Muscle layer of duodenum (tissue), 2 donors: ENCODE measurements at regions not wholly inside any gene's neighbourhood (a gene's known extent, or its start where the extent isn't known, plus 50 kb on each side); places are given as distances from the start of the nearest gene placed in this dataset.

Experiments
- H3K27ac ChIP-seq: one replicate; pipeline ENCODE4 v1.7.0; 2013; ENCODE audit warnings: mild to moderate bottlenecking, low read length
- H3K27me3 ChIP-seq: one replicate; pipeline ENCODE4 v1.7.0; 2013; ENCODE audit warnings: low read depth, mild to moderate bottlenecking, control low read depth, low read length
- H3K36me3 ChIP-seq, 2 donors: one replicate each; pipeline ENCODE4 v1.7.0; 2013; ENCODE audit warnings: low read length in 2 of 2, control low read depth in 1 of 2, mild to moderate bottlenecking in 1 of 2; ENCODE audit not compliant: insufficient read depth in 2 of 2, control insufficient read depth in 1 of 2
- H3K4me1 ChIP-seq, 2 donors: one replicate each; pipeline ENCODE4 v1.7.0; 2013; ENCODE audit warnings: low read length in 2 of 2, mild to moderate bottlenecking in 2 of 2, control low read depth in 1 of 2, moderate library complexity in 1 of 2; ENCODE audit not compliant: insufficient read depth in 2 of 2, control insufficient read depth in 1 of 2
- H3K4me3 ChIP-seq, 2 donors: one replicate each; pipeline ENCODE4 v1.7.0; 2013; ENCODE audit warnings: low read length in 2 of 2, low read depth in 1 of 2, mild to moderate bottlenecking in 1 of 2
- H3K9me3 ChIP-seq, 2 donors: one replicate each; pipeline ENCODE4 v1.7.0; 2013; ENCODE audit warnings: low read length in 2 of 2, control low read depth in 1 of 2, mild to moderate bottlenecking in 1 of 2; ENCODE audit not compliant: control insufficient read depth in 1 of 2
- donor health status: healthy.

- no peak overlapping the region for H3K27ac ChIP-seq
- H3K27me3 ChIP-seq, result no peaks in the 10 kb centered on the region
- H3K36me3 ChIP-seq, result no peaks in the 10 kb centered on the region
- H3K9me3 ChIP-seq, result no peaks in the 10 kb centered on the region
- no peaks in the 10 kb centered on the region for H3K4me1 ChIP-seq
- no peak overlapping the region for H3K4me3 ChIP-seq
Measured at GRCh38 chr3:102248981-102249705, 185.7 kb upstream of the ZPLD1 start.

GRCh38 chr3:102255736-102256135 lies 179.1 kb upstream of the ZPLD1 start:
- no peak overlapping the region for H3K4me3 ChIP-seq
- H3K27me3 ChIP-seq, result no peaks in the 10 kb centered on the region
- H3K27ac ChIP-seq, result no peak overlapping the region
- no peaks in the 10 kb centered on the region for H3K4me1 ChIP-seq
- no peaks in the 10 kb centered on the region for H3K36me3 ChIP-seq
- H3K9me3 ChIP-seq, result no peaks in the 10 kb centered on the region

- Histone ChIP-seq H3K27ac (no peak overlapping the region), H3K9me3 (no peaks in the 10 kb centered on the region), H3K4me1 (no peaks in the 10 kb centered on the region), H3K27me3 (no peaks in the 10 kb centered on the region), H3K4me3 (no peak overlapping the region), H3K36me3 (no peaks in the 10 kb centered on the region)
Measured at GRCh38 chr3:102258666-102259227, 176.1 kb upstream of the ZPLD1 start.

GRCh38 chr3:102259663-102260062 lies 175.2 kb upstream of the ZPLD1 start:
- Histone ChIP-seq H3K4me3 (no peak overlapping the region), H3K27me3 (no peaks in the 10 kb centered on the region), H3K4me1 (no peaks in the 10 kb centered on the region), H3K27ac (no peak overlapping the region), H3K36me3 (no peaks in the 10 kb centered on the region), H3K9me3 (no peaks in the 10 kb centered on the region)

GRCh38 chr3:102265720-102266119 lies 169.1 kb upstream of the ZPLD1 start:
- Histone ChIP-seq H3K4me3 (no peak overlapping the region), H3K27me3 (no peaks in the 10 kb centered on the region)

GRCh38 chr3:102269406-102269805 lies 165.4 kb upstream of the ZPLD1 start:
- Histone ChIP-seq H3K27me3 (no peaks in the 10 kb centered on the region), H3K4me1 (no peaks in the 10 kb centered on the region), H3K9me3 (no peaks in the 10 kb centered on the region), H3K36me3 (no peaks in the 10 kb centered on the region), H3K27ac (no peak overlapping the region), H3K4me3 (no peak overlapping the region)

More at GRCh38 chr3:102265720-102266119, 169.1 kb upstream of the ZPLD1 start:
- Histone ChIP-seq H3K27ac (no peak overlapping the region), H3K9me3 (no peaks in the 10 kb centered on the region), H3K36me3 (no peaks in the 10 kb centered on the region), H3K4me1 (no peaks in the 10 kb centered on the region)

- no peaks in the 10 kb centered on the region for H3K27me3 ChIP-seq
- no peaks in the 10 kb centered on the region for H3K36me3 ChIP-seq
- no peak overlapping the region for H3K4me3 ChIP-seq
- H3K4me1 ChIP-seq, result no peaks in the 10 kb centered on the region
- H3K9me3 ChIP-seq, result no peaks in the 10 kb centered on the region
- H3K27ac ChIP-seq, result no peak overlapping the region
Measured at GRCh38 chr3:102290241-102290640, 144.6 kb upstream of the ZPLD1 start.

- Histone ChIP-seq H3K27me3 (no peaks in the 10 kb centered on the region), H3K36me3 (no peaks in the 10 kb centered on the region), H3K4me1 (no peaks in the 10 kb centered on the region), H3K27ac (no peak overlapping the region), H3K4me3 (no peak overlapping the region), H3K9me3 (no peaks in the 10 kb centered on the region)
Measured at GRCh38 chr3:102295756-102296155, 139.1 kb upstream of the ZPLD1 start.

- H3K4me3 ChIP-seq, result no peak overlapping the region
Measured at GRCh38 chr3:102297072-102297658, 137.7 kb upstream of the ZPLD1 start.

GRCh38 chr3:102299125-102299877 lies 135.5 kb upstream of the ZPLD1 start:
- H3K4me3 ChIP-seq, result no peak overlapping the region
- no peaks in the 10 kb centered on the region for H3K36me3 ChIP-seq
- no peaks in the 10 kb centered on the region for H3K9me3 ChIP-seq
- no peak overlapping the region for H3K27ac ChIP-seq
- no peaks in the 10 kb centered on the region for H3K27me3 ChIP-seq
- H3K4me1 ChIP-seq, result no peaks in the 10 kb centered on the region

More at GRCh38 chr3:102297072-102297658, 137.7 kb upstream of the ZPLD1 start:
- Histone ChIP-seq H3K27me3 (no peaks in the 10 kb centered on the region), H3K27ac (no peak overlapping the region), H3K9me3 (no peaks in the 10 kb centered on the region), H3K4me1 (no peaks in the 10 kb centered on the region), H3K36me3 (no peaks in the 10 kb centered on the region)

- Histone ChIP-seq H3K4me3 (no peak overlapping the region), H3K36me3 (no peaks in the 10 kb centered on the region), H3K27ac (no peak overlapping the region), H3K27me3 (no peaks in the 10 kb centered on the region), H3K4me1 (no peaks in the 10 kb centered on the region), H3K9me3 (no peaks in the 10 kb centered on the region)
Measured at GRCh38 chr3:102301155-102301880, 133.5 kb upstream of the ZPLD1 start.
